Panc1 (cell line): ENCODE measurements at regions not wholly inside any gene's neighbourhood (a gene's known extent, or its start where the extent isn't known, plus 50 kb on each side); places are given as distances from the start of the nearest gene placed in this dataset.

ENCODE experiments used
- CTCF ChIP-seq: fragments of 450-650 bp; IDR thresholded peaks from 2 replicates; pipeline ENCODE4 v1.5.1; 2017; ENCODE audit warnings: mild to moderate bottlenecking
- POLR2AphosphoS5 ChIP-seq: IDR thresholded peaks from 2 replicates; pipeline ENCODE4 v1.6.1; 2012; ENCODE audit warnings: mild to moderate bottlenecking, low read depth, low read length, moderate library complexity
- REST ChIP-seq, 2 experiments: IDR thresholded peaks; 2 replicates each; pipeline ENCODE4 v1.6.1; 2011 to 2012; ENCODE audit warnings: low read depth in 2 of 2, control low read depth in 1 of 2, low read length in 1 of 2, mild to moderate bottlenecking in 1 of 2, moderate library complexity in 1 of 2; ENCODE audit not compliant: insufficient read depth in 1 of 2
- SIN3A ChIP-seq: IDR thresholded peaks from 2 replicates; pipeline ENCODE4 v1.6.1; 2012; ENCODE audit warnings: low read depth, mild to moderate bottlenecking, low read length, moderate library complexity, borderline replicate concordance; ENCODE audit not compliant: insufficient read depth
- TCF7L2 ChIP-seq: IDR thresholded peaks from 2 replicates; pipeline ENCODE4 v1.6.1; 2011; ENCODE audit warnings: mild to moderate bottlenecking, low read depth, low read length, inconsistent platforms

- TF ChIP-seq CTCF (no peak), POLR2AphosphoS5 (no peak), TCF7L2 (no peak), REST (IDR thresholded peaks at IDR 0.05; ENCODE audit: insufficient read depth in 1 of 2, low read depth in 2 of 2, low read length in 1 of 2) (no peak), SIN3A (no peak)
Measured at GRCh38 chr12:90585640-90586304, 369.2 kb downstream of the CCER1 start.
